Testis (tissue), 2 donors: ENCODE measurements at regions not wholly inside any gene's neighbourhood (a gene's known extent, or its start where the extent isn't known, plus 50 kb on each side); places are given as distances from the start of the nearest gene placed in this dataset.

Source experiments
- DNase-seq: peaks from one replicate; pipeline ENCODE4 v3.0.0-alpha.2; 2019
- H3K27ac ChIP-seq, 2 donors: fragments of 200-600 bp; sonication (generic); one replicate each; pipeline ENCODE4 v1.5.1; 2019
- H3K27me3 ChIP-seq: fragments of 200-600 bp; sonication (generic); one replicate; pipeline ENCODE4 v1.5.1; 2019
- H3K36me3 ChIP-seq: fragments of 200-600 bp; sonication (generic); one replicate; pipeline ENCODE4 v1.5.1; 2017; ENCODE audit warnings: low read depth; ENCODE audit errors: missing control alignments
- H3K4me1 ChIP-seq: fragments of 200-600 bp; sonication (generic); one replicate; pipeline ENCODE4 v1.5.1; 2019
- H3K4me3 ChIP-seq, 2 donors: fragments of 200-600 bp; sonication (generic); one replicate each; pipeline ENCODE4 v1.5.1; 2017 to 2019
- H3K9me3 ChIP-seq: fragments of 200-600 bp; sonication (generic); one replicate; pipeline ENCODE4 v1.5.1; 2017
- POLR2A ChIP-seq: fragments of 450-650 bp; IDR thresholded peaks from one replicate; pipeline ENCODE4 v1.6.1; 2017; ENCODE audit warnings: antibody characterized with exemption, mild to moderate bottlenecking, moderate library complexity
- WGBS, 2 donors: methylation state at CpG; one replicate each; pipeline ENCODE4 v1.1.5; 2018; 5-methylcytosine and 5-hydroxymethylcytosine counted together
- intact Hi-C: fragments of 100-400 bp; cut with DNase I; formaldehyde crosslinking; loops from one replicate; pipeline ENCODE4 v1.15.1; 2023; ENCODE audit warnings: low total_unique reads
- TF ChIP-seq, protein P1 (sequence below), 3 experiments: fragments of 450-650 bp in 2 of 3; fragments of 200-600 bp in 1 of 3; sonication (generic) in 1 of 3; IDR thresholded peaks; one replicate each; pipeline ENCODE4 v1.5.1; 2016 to 2019; ENCODE audit warnings: antibody characterized with exemption in 3 of 3, mild to moderate bottlenecking in 2 of 3, moderate library complexity in 1 of 3

DNA sequence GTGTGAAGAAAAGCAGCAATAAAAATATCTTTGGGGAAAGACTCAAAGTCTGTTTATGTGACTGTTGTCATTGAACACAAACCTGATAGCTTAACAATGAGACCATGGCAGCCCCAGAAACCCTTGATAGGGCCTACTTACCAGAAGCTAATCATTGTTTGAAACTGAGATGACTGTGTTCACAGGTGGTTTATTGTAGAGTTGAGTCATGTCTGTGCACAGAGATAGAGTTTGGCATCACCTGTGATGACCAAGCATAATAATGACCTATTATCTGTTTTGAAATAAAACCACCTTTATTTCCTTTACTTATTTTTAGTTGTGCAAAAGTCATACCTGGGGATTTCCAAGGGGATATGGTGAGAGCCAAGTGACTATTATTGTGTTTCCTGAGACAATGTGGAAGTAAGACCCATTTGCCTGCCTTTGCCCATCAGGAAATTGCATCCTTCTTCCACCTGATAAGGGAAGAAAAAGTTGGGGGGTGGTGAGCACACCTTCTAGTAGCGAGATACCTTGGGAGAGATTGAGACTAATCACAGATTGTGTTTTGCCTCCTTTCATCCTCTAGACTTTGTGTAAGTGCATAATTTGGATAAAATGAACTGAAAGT lies 456.9 kb upstream of the JAG1 start:
- TF ChIP-seq POLR2A: no peak
- TF ChIP-seq, protein P1, sequence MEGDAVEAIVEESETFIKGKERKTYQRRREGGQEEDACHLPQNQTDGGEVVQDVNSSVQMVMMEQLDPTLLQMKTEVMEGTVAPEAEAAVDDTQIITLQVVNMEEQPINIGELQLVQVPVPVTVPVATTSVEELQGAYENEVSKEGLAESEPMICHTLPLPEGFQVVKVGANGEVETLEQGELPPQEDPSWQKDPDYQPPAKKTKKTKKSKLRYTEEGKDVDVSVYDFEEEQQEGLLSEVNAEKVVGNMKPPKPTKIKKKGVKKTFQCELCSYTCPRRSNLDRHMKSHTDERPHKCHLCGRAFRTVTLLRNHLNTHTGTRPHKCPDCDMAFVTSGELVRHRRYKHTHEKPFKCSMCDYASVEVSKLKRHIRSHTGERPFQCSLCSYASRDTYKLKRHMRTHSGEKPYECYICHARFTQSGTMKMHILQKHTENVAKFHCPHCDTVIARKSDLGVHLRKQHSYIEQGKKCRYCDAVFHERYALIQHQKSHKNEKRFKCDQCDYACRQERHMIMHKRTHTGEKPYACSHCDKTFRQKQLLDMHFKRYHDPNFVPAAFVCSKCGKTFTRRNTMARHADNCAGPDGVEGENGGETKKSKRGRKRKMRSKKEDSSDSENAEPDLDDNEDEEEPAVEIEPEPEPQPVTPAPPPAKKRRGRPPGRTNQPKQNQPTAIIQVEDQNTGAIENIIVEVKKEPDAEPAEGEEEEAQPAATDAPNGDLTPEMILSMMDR (IDR thresholded peaks at IDR 0.05): no peak
- Histone ChIP-seq H3K4me1 (no peaks in the 10 kb centered on the region), H3K36me3 (no peaks in the 10 kb centered on the region), H3K27ac (no peak overlapping the region), H3K27me3 (no peaks in the 10 kb centered on the region), H3K4me3 (no peak overlapping the region), H3K9me3 (no peaks in the 10 kb centered on the region)
- 90 to 92% methylated on average over 1 of the region's 1 CpG for WGBS, 2 donors
- DNase-seq: no peak
- intact Hi-C loops: no loop called here

DNA sequence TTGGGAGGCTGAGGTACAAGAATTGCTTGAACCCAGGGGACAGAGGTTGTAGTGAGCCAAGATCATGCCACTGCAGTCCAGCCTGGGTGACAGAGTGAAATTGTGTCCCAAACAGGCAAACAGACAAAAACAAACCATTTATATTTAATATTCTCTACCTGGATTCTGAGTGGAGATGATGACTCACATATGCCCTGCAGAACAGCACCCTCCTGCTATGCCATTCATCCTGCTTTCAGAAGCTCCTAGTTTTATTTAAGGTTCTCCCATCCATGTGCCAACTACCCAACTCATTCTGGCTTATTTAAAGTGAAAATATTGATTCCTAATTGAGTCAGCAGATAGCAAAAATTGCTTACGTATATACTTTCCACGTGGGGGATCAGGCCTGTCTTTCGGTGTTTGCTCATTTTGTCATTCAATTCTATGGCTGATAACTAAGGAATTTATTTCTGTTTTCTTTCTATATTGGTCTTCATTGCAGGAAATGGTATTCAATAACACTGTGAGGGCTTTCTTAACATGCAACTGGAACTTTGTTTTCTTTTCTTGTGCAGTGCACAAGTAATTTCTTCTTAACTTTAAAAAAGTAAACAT lies 459.1 kb upstream of the JAG1 start:
- H3K9me3 ChIP-seq: no peaks in the 10 kb centered on the region
- DNase-seq: no peak
- H3K4me1 ChIP-seq: no peaks in the 10 kb centered on the region
- no peak for TF ChIP-seq POLR2A
- TF ChIP-seq, protein P1 (IDR thresholded peaks at IDR 0.05): no peak
- 79 to 83% methylated on average over 3 of the region's 3 CpGs for WGBS, 2 donors
- H3K27me3 ChIP-seq: no peaks in the 10 kb centered on the region
- intact Hi-C loops: no loop called here
- H3K36me3 ChIP-seq: no peaks in the 10 kb centered on the region
- H3K4me3 ChIP-seq: no peak overlapping the region
- H3K27ac ChIP-seq: no peak overlapping the region

DNA sequence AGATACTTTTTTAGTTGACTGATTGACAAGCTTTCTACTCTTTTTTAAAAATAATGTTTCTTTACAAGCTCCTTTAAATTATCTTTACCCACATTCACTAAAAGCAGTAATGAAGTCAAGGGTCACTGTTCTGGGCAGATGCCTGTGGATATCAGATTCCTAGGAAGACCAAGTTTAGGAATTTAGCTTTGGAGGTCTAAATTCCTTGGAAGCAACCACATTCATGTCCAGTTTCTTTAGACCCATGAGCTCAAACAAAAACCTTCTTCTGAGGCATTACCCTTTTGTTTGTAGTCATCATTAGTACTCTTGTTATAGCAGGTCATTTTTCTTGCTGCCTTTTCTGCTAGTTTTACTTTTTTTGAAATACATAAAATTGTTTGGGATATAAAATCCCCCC lies 462.9 kb upstream of the JAG1 start:
- Histone ChIP-seq H3K27ac (no peak overlapping the region), H3K4me3 (no peak overlapping the region), H3K36me3 (no peaks in the 10 kb centered on the region), H3K27me3 (no peaks in the 10 kb centered on the region), H3K9me3 (no peaks in the 10 kb centered on the region), H3K4me1 (no peaks in the 10 kb centered on the region)
- intact Hi-C loops: no loop called here
- no peak for TF ChIP-seq POLR2A
- TF ChIP-seq, protein P1 (IDR thresholded peaks at IDR 0.05): no peak
- no peak for DNase-seq

DNA sequence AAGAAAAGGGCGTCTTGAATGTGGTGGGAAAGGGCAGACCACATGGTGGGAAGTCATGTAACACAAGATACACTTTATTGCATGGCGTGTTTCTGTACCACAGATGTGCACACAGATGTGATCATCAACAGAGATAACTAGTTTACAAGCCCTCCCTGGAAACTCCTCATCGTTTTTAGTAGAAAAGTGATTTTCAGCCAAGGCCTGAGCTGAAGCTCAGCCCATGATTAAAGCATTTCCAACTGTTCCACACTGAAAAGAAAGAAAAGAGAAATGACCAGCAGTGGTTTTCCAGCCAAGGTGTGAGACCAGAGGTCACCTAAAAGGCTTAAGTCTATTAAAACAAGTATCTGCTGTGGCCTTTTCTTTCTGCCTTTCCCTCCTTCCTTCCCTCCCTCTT lies 463.9 kb upstream of the JAG1 start:
- no peak overlapping the region for H3K4me3 ChIP-seq
- DNase-seq: no peak
- WGBS, 2 donors: 73 to 80% methylated on average over 3 of the region's 3 CpGs
- no peaks in the 10 kb centered on the region for H3K36me3 ChIP-seq
- intact Hi-C loops: no loop called here
- no peak overlapping the region for H3K27ac ChIP-seq
- no peaks in the 10 kb centered on the region for H3K27me3 ChIP-seq
- TF ChIP-seq, protein P1 (IDR thresholded peaks at IDR 0.05): no peak
- TF ChIP-seq POLR2A: no peak
- no peaks in the 10 kb centered on the region for H3K4me1 ChIP-seq
- H3K9me3 ChIP-seq: no peaks in the 10 kb centered on the region

DNA sequence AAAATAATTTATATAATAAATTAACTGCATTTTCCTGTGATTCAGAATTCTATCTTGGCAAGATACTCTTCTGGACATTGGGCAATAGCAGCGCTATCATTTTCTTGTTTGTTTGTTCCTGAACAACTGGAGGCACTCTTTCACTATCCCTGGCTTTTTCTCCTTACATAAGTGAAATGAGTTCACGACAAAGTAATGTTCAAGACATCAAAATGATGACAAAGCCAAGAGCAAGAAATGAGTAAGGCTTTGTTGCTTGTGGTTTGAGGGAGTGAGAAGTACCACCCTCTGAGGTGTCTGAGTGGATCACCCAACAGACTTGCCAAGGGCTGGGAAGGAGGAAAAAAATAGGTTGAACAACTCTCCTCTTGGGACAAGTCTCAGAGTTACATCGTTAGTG lies 466.6 kb upstream of the JAG1 start:
- intact Hi-C loops: no loop called here
- no peaks in the 10 kb centered on the region for H3K9me3 ChIP-seq
- no peaks in the 10 kb centered on the region for H3K4me1 ChIP-seq
- no peaks in the 10 kb centered on the region for H3K27me3 ChIP-seq
- H3K36me3 ChIP-seq: no peaks in the 10 kb centered on the region
- TF ChIP-seq, protein P1 (IDR thresholded peaks at IDR 0.05): no peak
- TF ChIP-seq POLR2A: no peak
- H3K4me3 ChIP-seq: no peak overlapping the region
- H3K27ac ChIP-seq: no peak overlapping the region
- DNase-seq: no peak
- 67 to 74% methylated on average over 3 of the region's 3 CpGs for WGBS, 2 donors
